ENCODE measurements at regions not wholly inside any gene's neighbourhood (a gene's known extent, or its start where the extent isn't known, plus 50 kb on each side); places are given as distances from the start of the nearest gene placed in this dataset.

DNA sequence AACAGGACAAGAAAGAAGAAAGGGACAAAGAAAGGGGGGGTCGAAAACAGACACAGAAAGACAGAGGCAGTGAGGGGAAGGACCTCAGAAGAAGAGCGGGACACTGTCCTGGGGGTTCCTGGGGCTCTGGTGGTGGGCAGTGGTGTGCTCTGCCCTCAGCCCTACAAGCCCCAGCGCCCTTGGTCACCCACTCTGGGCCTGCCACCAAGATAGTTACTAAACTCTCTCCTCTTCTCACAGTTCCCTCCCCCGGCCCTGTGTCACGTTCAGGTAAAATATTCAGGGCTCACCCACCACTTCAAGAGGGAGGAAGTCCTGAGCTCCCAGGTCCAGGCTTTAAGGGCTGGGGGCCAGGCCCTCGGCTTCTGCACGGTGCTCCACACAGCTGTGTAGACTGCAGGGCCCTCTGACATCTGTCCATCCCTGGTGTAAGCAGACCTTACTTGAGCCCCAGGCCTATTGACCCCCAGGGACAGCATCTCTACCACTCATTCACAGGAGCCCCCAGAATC lies 87.4 kb downstream of the MRPL14 start:
- TF ChIP-seq, protein P1, sequence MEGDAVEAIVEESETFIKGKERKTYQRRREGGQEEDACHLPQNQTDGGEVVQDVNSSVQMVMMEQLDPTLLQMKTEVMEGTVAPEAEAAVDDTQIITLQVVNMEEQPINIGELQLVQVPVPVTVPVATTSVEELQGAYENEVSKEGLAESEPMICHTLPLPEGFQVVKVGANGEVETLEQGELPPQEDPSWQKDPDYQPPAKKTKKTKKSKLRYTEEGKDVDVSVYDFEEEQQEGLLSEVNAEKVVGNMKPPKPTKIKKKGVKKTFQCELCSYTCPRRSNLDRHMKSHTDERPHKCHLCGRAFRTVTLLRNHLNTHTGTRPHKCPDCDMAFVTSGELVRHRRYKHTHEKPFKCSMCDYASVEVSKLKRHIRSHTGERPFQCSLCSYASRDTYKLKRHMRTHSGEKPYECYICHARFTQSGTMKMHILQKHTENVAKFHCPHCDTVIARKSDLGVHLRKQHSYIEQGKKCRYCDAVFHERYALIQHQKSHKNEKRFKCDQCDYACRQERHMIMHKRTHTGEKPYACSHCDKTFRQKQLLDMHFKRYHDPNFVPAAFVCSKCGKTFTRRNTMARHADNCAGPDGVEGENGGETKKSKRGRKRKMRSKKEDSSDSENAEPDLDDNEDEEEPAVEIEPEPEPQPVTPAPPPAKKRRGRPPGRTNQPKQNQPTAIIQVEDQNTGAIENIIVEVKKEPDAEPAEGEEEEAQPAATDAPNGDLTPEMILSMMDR (IDR thresholded peaks at IDR 0.05 in 2 of 3, conservative IDR thresholded peaks at IDR 0.05 in 1 of 3; ENCODE audit: borderline replicate concordance in 1 of 3, insufficient read depth in 1 of 3, low read depth in 2 of 3, low read length in 2 of 3), result no peak
- TF ChIP-seq SP1 (IDR thresholded peaks at IDR 0.05; ENCODE audit: low read depth), result no peak
- TF ChIP-seq, protein P2, sequence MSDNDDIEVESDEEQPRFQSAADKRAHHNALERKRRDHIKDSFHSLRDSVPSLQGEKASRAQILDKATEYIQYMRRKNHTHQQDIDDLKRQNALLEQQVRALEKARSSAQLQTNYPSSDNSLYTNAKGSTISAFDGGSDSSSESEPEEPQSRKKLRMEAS (IDR thresholded peaks at IDR 0.05), result no peak
- TF ChIP-seq, protein P3, sequence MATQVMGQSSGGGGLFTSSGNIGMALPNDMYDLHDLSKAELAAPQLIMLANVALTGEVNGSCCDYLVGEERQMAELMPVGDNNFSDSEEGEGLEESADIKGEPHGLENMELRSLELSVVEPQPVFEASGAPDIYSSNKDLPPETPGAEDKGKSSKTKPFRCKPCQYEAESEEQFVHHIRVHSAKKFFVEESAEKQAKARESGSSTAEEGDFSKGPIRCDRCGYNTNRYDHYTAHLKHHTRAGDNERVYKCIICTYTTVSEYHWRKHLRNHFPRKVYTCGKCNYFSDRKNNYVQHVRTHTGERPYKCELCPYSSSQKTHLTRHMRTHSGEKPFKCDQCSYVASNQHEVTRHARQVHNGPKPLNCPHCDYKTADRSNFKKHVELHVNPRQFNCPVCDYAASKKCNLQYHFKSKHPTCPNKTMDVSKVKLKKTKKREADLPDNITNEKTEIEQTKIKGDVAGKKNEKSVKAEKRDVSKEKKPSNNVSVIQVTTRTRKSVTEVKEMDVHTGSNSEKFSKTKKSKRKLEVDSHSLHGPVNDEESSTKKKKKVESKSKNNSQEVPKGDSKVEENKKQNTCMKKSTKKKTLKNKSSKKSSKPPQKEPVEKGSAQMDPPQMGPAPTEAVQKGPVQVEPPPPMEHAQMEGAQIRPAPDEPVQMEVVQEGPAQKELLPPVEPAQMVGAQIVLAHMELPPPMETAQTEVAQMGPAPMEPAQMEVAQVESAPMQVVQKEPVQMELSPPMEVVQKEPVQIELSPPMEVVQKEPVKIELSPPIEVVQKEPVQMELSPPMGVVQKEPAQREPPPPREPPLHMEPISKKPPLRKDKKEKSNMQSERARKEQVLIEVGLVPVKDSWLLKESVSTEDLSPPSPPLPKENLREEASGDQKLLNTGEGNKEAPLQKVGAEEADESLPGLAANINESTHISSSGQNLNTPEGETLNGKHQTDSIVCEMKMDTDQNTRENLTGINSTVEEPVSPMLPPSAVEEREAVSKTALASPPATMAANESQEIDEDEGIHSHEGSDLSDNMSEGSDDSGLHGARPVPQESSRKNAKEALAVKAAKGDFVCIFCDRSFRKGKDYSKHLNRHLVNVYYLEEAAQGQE (IDR thresholded peaks at IDR 0.05; ENCODE audit: low read depth), result no peak

All from HCT116 (cell line).